Esophagus muscularis mucosa (tissue), 4 donors: ENCODE measurements at regions not wholly inside any gene's neighbourhood (a gene's known extent, or its start where the extent isn't known, plus 50 kb on each side); places are given as distances from the start of the nearest gene placed in this dataset.

Experiments
- DNase-seq: peaks from one replicate; pipeline ENCODE4 v3.0.0-alpha.2; 2017; ENCODE audit errors: extremely low spot score
- H3K27ac ChIP-seq, 4 donors: fragments of 200-600 bp; sonication (generic); replicated peaks in 1 of 4; 1 replicate in 3 of 4; 2 replicates in 1 of 4; pipeline ENCODE4 v1.5.1; 2016 to 2019; ENCODE audit warnings: mild to moderate bottlenecking in 1 of 4
- H3K27me3 ChIP-seq, 4 donors: fragments of 200-600 bp; sonication (generic); one replicate each; pipeline versions ENCODE4 v1.5.1 to v1.6.0; 2016 to 2019
- H3K36me3 ChIP-seq, 4 donors: fragments of 200-600 bp; sonication (generic); one replicate each; pipeline ENCODE4 v1.5.1; 2016 to 2019
- H3K4me1 ChIP-seq, 4 donors: fragments of 200-600 bp; sonication (generic); one replicate each; pipeline ENCODE4 v1.5.1; 2016 to 2019
- H3K4me3 ChIP-seq, 4 donors: fragments of 200-600 bp; sonication (generic); 1 replicate in 2 of 4; 2 replicates in 2 of 4; pipeline ENCODE4 v1.5.1; 2016 to 2019; ENCODE audit warnings: mild to moderate bottlenecking in 4 of 4, moderate library complexity in 1 of 4
- H3K9me3 ChIP-seq, 4 donors: fragments of 200-600 bp; sonication (generic); 1 replicate in 3 of 4; 2 replicates in 1 of 4; pipeline ENCODE4 v1.5.1; 2016 to 2019
- EP300 ChIP-seq: sonication (generic); formaldehyde crosslinking; IDR thresholded peaks from one replicate; pipeline ENCODE4 v1.6.1; 2017; ENCODE audit warnings: antibody characterized with exemption
- POLR2A ChIP-seq: fragments of 450-650 bp; IDR thresholded peaks from one replicate; pipeline ENCODE4 v1.6.1; 2017; ENCODE audit warnings: antibody characterized with exemption, moderate library complexity, mild to moderate bottlenecking, low read depth
- POLR2AphosphoS5 ChIP-seq, 2 donors: sonication (generic); formaldehyde crosslinking; IDR thresholded peaks; one replicate each; pipeline ENCODE4 v1.6.1; 2017; ENCODE audit warnings: antibody characterized with exemption in 2 of 2
- WGBS: methylation state at CpG from one replicate; pipeline ENCODE4 v1.1.5; 2018; 5-methylcytosine and 5-hydroxymethylcytosine counted together
- intact Hi-C: fragments of 100-400 bp; cut with DNase I; formaldehyde crosslinking; loops from one replicate; pipeline ENCODE4 v1.15.1; 2023
- small RNA-seq, 3 donors: library from RNA; depleted of rRNA; stranded (forward); fragments of <200 nt; gene quantifications; one replicate each; pipeline ENCODE3, GENCODE V24; 2016
- TF ChIP-seq, protein P1 (sequence below), 3 experiments: fragments of 200-600 bp in 2 of 3; fragments of 450-650 bp in 1 of 3; sonication (generic) in 2 of 3; IDR thresholded peaks; one replicate each; pipeline ENCODE4 v1.5.1; 2017 to 2019; ENCODE audit warnings: antibody characterized with exemption in 3 of 3, mild to moderate bottlenecking in 2 of 3, moderate library complexity in 1 of 3

DNA sequence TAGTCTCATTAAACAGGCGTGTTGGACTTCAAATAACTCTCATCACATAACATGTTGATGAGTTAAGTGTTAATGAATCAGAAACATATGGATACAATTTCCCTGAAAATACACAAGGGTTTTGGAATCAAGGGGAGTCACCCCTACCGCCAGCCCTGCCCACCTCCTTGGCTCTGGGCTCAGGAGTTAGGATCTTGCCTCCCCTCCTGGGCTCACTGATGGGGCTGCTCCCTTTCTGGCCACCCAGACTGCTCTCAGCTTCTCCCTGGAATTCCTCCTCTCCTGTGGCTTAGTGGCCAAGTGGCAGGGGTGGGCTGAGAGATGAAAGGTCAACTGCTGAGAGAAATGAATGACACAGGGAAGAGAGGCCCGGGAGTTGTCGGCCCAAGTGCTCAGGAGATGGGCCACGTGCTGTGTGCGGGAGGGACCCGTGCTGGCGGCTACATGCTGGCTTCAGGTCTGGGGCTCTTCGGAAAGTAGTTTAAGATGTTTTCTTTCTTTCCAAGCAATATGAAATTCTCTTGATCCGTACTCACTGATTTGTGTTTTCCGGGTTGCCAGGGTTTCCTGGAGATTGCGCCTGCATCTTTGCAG, 55.8 kb upstream of the TNP1 start:
- intact Hi-C loops, result no loop called here
- H3K27ac ChIP-seq, result peak overlapping the region in 1 of 4 donors; percentile 49
- H3K27me3 ChIP-seq, result no peaks in the 10 kb centered on the region
- H3K4me1 ChIP-seq, result peaks cover 0 to 9% (median 2%) of the 10 kb centered on the region in 4 donors
- TF ChIP-seq EP300 (no peak), POLR2AphosphoS5 (IDR thresholded peaks at IDR 0.05) (no peak), POLR2A (no peak)
- TF ChIP-seq, protein P1, sequence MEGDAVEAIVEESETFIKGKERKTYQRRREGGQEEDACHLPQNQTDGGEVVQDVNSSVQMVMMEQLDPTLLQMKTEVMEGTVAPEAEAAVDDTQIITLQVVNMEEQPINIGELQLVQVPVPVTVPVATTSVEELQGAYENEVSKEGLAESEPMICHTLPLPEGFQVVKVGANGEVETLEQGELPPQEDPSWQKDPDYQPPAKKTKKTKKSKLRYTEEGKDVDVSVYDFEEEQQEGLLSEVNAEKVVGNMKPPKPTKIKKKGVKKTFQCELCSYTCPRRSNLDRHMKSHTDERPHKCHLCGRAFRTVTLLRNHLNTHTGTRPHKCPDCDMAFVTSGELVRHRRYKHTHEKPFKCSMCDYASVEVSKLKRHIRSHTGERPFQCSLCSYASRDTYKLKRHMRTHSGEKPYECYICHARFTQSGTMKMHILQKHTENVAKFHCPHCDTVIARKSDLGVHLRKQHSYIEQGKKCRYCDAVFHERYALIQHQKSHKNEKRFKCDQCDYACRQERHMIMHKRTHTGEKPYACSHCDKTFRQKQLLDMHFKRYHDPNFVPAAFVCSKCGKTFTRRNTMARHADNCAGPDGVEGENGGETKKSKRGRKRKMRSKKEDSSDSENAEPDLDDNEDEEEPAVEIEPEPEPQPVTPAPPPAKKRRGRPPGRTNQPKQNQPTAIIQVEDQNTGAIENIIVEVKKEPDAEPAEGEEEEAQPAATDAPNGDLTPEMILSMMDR (IDR thresholded peaks at IDR 0.05), result no peak
- no peak for DNase-seq
- WGBS, result 86% methylated on average over 12 of the region's 12 CpGs
- no peaks in the 10 kb centered on the region for H3K36me3 ChIP-seq
- H3K4me3 ChIP-seq, result no peak overlapping the region
- no peaks in the 10 kb centered on the region for H3K9me3 ChIP-seq

DNA sequence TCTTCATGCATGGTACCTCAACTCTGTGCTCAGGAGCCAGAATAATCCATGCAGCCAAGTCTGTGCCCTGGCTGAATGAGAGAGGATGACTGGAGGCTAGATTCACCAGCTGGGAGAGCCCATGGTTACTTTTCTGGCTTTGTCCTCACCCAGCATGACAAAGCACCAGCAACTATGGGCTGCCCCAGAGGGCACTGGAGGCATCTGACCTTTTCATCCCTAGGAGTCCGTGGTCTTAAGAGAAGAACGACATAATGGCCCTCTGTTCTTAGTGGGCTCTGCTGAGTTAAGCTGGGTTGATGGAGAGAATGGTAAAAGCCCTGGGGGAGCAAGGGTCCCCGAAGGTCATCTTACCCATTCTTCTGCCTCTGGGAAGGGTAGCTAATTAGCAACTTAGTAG, 54.6 kb upstream of the TNP1 start:
- intact Hi-C loops, result no loop called here
- Histone ChIP-seq H3K4me1 (peaks cover 0 to 9% (median 2%) of the 10 kb centered on the region in 4 donors), H3K4me3 (no peak overlapping the region), H3K27me3 (no peaks in the 10 kb centered on the region), H3K9me3 (no peaks in the 10 kb centered on the region), H3K36me3 (no peaks in the 10 kb centered on the region), H3K27ac (no peak overlapping the region)
- DNase-seq, result no peak
- TF ChIP-seq EP300 (no peak), POLR2A (no peak), POLR2AphosphoS5 (IDR thresholded peaks at IDR 0.05) (no peak)
- TF ChIP-seq, protein P1 (IDR thresholded peaks at IDR 0.05), result no peak
- WGBS, result 91% methylated on average over 3 of the region's 3 CpGs

DNA sequence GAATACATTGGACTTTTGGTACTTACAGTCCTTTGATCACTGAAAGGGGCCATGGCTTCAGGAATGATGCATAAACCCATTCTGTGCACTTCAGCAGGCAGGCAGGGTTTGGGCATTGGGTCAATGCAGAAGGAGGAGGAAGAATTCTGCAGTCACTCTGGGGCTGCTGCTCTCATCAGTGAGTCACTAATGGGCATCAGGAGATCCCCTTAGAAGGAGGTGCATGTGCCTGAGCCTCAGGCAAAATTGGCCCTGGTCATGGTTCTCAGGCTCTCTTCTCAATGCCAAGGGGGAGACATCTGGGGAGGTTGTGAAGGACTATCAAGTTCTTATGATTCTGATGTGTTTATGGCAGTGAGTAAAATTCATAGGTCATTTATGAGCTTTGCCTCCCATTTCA, 52.0 kb upstream of the TNP1 start:
- Histone ChIP-seq H3K36me3 (no peaks in the 10 kb centered on the region), H3K27me3 (no peaks in the 10 kb centered on the region), H3K4me3 (no peak overlapping the region), H3K4me1 (peaks cover 0 to 10% (median 6%) of the 10 kb centered on the region in 4 donors), H3K27ac (no peak overlapping the region), H3K9me3 (no peaks in the 10 kb centered on the region)
- DNase-seq, result no peak
- TF ChIP-seq POLR2AphosphoS5 (IDR thresholded peaks at IDR 0.05) (no peak), POLR2A (no peak), EP300 (no peak)
- TF ChIP-seq, protein P1 (IDR thresholded peaks at IDR 0.05), result no peak
- intact Hi-C loops, result no loop called here

DNA sequence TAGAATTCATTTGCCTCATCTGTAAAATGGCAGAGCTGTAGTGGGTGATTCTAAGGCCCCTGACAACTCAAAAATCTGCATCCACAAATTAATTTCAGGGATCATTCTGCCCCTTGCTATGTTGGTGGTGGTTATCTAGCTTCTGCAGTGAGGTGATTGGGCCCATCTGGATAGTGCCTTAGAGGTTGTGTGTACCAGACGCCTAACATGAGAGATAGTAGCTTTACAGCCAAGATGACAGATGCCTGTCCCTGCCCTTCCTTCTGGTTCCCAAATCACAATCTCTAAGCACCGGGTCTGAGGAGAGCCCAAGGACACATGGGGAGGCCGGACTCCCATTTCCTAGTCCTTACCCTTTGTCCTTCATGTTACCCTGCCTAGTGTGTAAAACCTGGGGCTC, 51.1 kb upstream of the TNP1 start:
- H3K4me1 ChIP-seq, result peaks cover 0 to 10% (median 5%) of the 10 kb centered on the region in 4 donors
- H3K9me3 ChIP-seq, result no peaks in the 10 kb centered on the region
- H3K4me3 ChIP-seq, result no peak overlapping the region
- no peaks in the 10 kb centered on the region for H3K36me3 ChIP-seq
- no peak overlapping the region for H3K27ac ChIP-seq
- intact Hi-C loops, result no loop called here
- TF ChIP-seq POLR2A (no peak), EP300 (no peak)
- TF ChIP-seq, protein P1 (IDR thresholded peaks at IDR 0.05), result no peak
- H3K27me3 ChIP-seq, result no peaks in the 10 kb centered on the region
- DNase-seq, result no peak
- WGBS, result 90% methylated on average over 3 of the region's 3 CpGs

DNA sequence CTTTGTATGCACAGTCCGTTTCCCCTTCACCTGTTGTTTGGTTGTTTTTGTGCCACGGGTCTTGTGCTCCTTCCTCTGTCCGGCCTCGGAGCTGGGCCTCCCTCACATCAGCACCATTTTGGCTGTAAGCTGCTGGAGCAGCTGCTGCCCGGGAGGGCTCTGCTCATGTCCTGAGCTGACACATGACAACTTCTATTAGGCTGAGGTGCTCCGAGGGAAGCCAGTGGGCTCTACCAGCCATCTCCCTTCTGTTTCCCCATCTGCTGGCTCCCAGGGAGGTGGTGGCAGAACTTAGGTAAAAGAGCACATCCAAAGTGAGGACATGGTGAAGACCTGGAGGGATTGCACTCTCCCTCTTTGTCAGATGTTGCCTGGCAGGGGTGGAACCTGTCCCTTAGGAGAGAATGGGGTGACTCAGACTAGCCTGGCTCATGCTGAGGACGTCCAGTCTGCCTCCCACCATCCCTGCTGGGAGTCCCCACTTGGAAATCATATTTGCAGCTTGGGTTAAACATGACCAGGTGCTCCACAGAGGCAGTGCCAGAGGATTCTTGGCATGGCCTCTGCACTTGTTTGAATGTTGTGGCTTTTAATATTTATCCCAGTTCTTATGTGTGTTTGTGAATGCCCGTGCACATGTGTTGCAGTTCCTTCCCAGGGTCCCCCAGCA, 49.8 kb upstream of the TNP1 start:
- H3K9me3 ChIP-seq, result no peaks in the 10 kb centered on the region
- H3K4me3 ChIP-seq, result no peak overlapping the region
- H3K36me3 ChIP-seq, result no peaks in the 10 kb centered on the region
- peaks cover 0 to 10% (median 4%) of the 10 kb centered on the region in 4 donors for H3K4me1 ChIP-seq
- H3K27ac ChIP-seq, result no peak overlapping the region
- DNase-seq, result no peak
- intact Hi-C loops, result no loop called here
- WGBS, result 87% methylated on average over 8 of the region's 8 CpGs
- no peaks in the 10 kb centered on the region for H3K27me3 ChIP-seq
- no peak for TF ChIP-seq POLR2A

Small RNA genes lying in the stretch of these regions (small RNA-seq; reads per million reads assigned to genes)
- 0 reads per million in 3 donors for gene RF01983
